MM.1S (cell line): ENCODE measurements at regions not wholly inside any gene's neighbourhood (a gene's known extent, or its start where the extent isn't known, plus 50 kb on each side); places are given as distances from the start of the nearest gene placed in this dataset.

ENCODE experiments used
- DNase-seq: peaks from one replicate; pipeline ENCODE4 v3.0.0-alpha.2; 2015
- H2AFZ ChIP-seq: fragments of 300-600 bp; sonication (generic); 2 replicates; pipeline ENCODE4 v1.6.0; 2016; ENCODE audit warnings: antibody characterized with exemption, low read length
- H3F3A ChIP-seq: fragments of 300-600 bp; sonication (generic); 2 replicates; pipeline ENCODE4 v1.6.1; 2016; ENCODE audit warnings: mild to moderate bottlenecking, antibody characterized with exemption, low read length, moderate library complexity, mixed read lengths; ENCODE audit not compliant: insufficient read depth
- H3K27ac ChIP-seq: fragments of 300-600 bp; sonication (generic); 2 replicates; pipeline ENCODE4 v1.5.1; 2016; ENCODE audit warnings: mild to moderate bottlenecking, low read length
- H3K27me3 ChIP-seq: fragments of 300-600 bp; sonication (generic); replicated peaks from 2 replicates; pipeline ENCODE4 v1.6.0; 2016; ENCODE audit warnings: low read length; ENCODE audit not compliant: insufficient read depth
- H3K36me3 ChIP-seq: fragments of 300-600 bp; sonication (generic); replicated peaks from 2 replicates; pipeline ENCODE4 v1.6.1; 2016; ENCODE audit warnings: mild to moderate bottlenecking, low read length, mixed read lengths; ENCODE audit not compliant: insufficient read depth
- H3K4me1 ChIP-seq: fragments of 300-600 bp; sonication (generic); 2 replicates; pipeline ENCODE4 v1.6.1; 2016; ENCODE audit warnings: low read length, mixed read lengths
- H3K4me2 ChIP-seq: fragments of 300-600 bp; sonication (generic); 2 replicates; pipeline ENCODE4 v1.6.0; 2016; ENCODE audit warnings: low read depth, low read length
- H3K4me3 ChIP-seq: fragments of 300-600 bp; sonication (generic); 2 replicates; pipeline ENCODE4 v1.5.1; 2016; ENCODE audit warnings: low read length, mixed read lengths
- H3K79me2 ChIP-seq: fragments of 300-600 bp; sonication (generic); 2 replicates; pipeline ENCODE4 v1.6.1; 2016; ENCODE audit warnings: mixed run types, low read length, mixed read lengths
- H3K9ac ChIP-seq: fragments of 300-600 bp; sonication (generic); 2 replicates; pipeline ENCODE4 v1.6.1; 2016; ENCODE audit warnings: low read length, mixed read lengths
- H3K9me2 ChIP-seq: fragments of 300-600 bp; sonication (generic); replicated peaks from 2 replicates; pipeline ENCODE4 v1.6.1; 2016; ENCODE audit warnings: mild to moderate bottlenecking, low read length, mixed read lengths; ENCODE audit not compliant: insufficient read depth
- H3K9me3 ChIP-seq: fragments of 300-600 bp; sonication (generic); replicated peaks from 2 replicates; pipeline ENCODE4 v1.6.1; 2016; ENCODE audit warnings: mild to moderate bottlenecking, low read length, mixed read lengths; ENCODE audit not compliant: insufficient read depth
- H4K20me1 ChIP-seq: fragments of 300-600 bp; sonication (generic); 2 replicates; pipeline ENCODE4 v1.6.1; 2016; ENCODE audit warnings: mild to moderate bottlenecking, low read length, moderate library complexity, mixed read lengths; ENCODE audit not compliant: insufficient read depth
- EZH2 ChIP-seq: fragments of 300-600 bp; sonication (generic); optimal IDR thresholded peaks from 2 replicates; pipeline ENCODE3; 2017; ENCODE audit warnings: low read depth, mild to moderate bottlenecking, antibody characterized with exemption, low read length, mixed read lengths
- EZH2phosphoT487 ChIP-seq: fragments of 300-600 bp; sonication (generic); IDR thresholded peaks from 2 replicates; pipeline ENCODE4 v1.6.1; 2018; ENCODE audit warnings: antibody characterized with exemption, low read length
- TF ChIP-seq, protein P1 (sequence below): fragments of 300-600 bp; sonication (generic); IDR thresholded peaks from 2 replicates; pipeline ENCODE4 v1.5.1; 2016; ENCODE audit warnings: antibody characterized with exemption, low read length, mixed read lengths

DNA sequence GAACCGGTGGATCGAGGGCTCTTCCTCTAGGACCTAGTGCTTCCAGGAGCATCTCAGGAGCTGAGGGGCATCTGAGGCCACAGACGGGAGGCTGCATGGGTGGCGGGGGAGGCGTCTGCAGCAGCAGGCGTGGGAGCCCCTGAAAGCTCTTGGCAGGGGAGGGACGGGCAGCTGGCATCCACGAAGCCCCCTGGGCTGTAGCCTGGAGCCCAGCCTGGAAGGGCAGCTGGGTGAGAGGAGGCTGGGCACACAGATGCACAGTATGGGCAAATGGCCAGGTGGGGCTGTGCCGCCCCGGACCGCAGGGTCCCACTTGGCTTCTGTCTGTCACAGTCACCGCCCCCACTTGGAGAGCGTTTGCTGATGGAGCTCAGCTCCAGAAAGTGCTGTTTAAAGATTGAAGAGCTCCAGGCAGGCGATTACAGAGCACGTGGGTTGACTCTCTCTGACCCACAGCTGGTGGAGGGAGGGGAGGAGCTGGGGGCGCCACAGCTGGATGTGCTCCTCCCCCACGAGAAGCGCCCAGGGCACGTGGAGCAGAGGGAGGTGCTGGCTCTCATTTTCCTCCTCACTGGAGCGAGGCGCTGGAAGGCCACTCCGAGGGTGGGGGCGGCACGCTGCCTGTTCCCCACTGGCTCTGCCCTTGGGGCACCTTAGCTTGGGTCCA is 155.0 kb upstream of the C14orf180 start:
- Histone ChIP-seq H3K36me3 (no peaks in the 10 kb centered on the region), H3K79me2 (no peaks in the 10 kb centered on the region), H3K9ac (no peak overlapping the region), H3K4me3 (no peak overlapping the region), H3K4me2 (no peak overlapping the region), H3K9me2 (no peaks in the 10 kb centered on the region), H3K9me3 (no peaks in the 10 kb centered on the region), H3F3A (no peaks in the 10 kb centered on the region), H3K27ac (no peak overlapping the region), H3K4me1 (no peaks in the 10 kb centered on the region), H3K27me3 (peaks cover 26% of the 10 kb centered on the region), H4K20me1 (no peaks in the 10 kb centered on the region), H2AFZ (no peak overlapping the region)
- TF ChIP-seq EZH2phosphoT487 (no peak), EZH2 (no peak)
- TF ChIP-seq, protein P1, sequence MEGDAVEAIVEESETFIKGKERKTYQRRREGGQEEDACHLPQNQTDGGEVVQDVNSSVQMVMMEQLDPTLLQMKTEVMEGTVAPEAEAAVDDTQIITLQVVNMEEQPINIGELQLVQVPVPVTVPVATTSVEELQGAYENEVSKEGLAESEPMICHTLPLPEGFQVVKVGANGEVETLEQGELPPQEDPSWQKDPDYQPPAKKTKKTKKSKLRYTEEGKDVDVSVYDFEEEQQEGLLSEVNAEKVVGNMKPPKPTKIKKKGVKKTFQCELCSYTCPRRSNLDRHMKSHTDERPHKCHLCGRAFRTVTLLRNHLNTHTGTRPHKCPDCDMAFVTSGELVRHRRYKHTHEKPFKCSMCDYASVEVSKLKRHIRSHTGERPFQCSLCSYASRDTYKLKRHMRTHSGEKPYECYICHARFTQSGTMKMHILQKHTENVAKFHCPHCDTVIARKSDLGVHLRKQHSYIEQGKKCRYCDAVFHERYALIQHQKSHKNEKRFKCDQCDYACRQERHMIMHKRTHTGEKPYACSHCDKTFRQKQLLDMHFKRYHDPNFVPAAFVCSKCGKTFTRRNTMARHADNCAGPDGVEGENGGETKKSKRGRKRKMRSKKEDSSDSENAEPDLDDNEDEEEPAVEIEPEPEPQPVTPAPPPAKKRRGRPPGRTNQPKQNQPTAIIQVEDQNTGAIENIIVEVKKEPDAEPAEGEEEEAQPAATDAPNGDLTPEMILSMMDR = no peak
- DNase-seq = no peak

DNA sequence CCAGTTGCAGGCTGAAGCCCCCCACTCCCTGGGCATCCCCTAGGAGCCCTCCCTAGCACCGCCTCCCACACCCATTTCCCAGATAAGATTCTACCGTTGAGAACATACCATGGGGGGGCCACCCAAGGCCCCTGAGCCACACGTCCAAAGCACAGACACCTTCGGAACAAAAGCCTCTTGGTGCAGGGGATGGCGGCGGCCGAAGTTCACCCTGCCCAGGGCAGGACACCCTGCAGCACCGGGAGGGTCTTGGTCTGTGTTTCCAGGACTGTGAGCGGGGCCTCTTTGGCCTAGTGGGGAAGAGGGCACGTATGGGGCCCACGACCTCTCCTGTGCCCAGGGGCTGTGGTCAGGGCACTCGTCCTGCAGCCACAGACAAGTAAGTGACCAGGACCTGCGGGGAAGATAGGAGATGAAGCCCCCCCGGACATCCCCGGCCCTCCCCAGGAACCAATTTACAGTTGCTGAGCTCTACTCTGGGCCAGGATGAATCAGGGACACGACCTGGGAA is 154.3 kb upstream of the C14orf180 start:
- H3K4me3 ChIP-seq = no peak overlapping the region
- no peak for TF ChIP-seq EZH2phosphoT487
- no peak for TF ChIP-seq EZH2
- TF ChIP-seq, protein P1 = no peak
- H3F3A ChIP-seq = no peaks in the 10 kb centered on the region
- H3K4me1 ChIP-seq = no peaks in the 10 kb centered on the region
- peaks cover 26% of the 10 kb centered on the region for H3K27me3 ChIP-seq
- H3K27ac ChIP-seq = no peak overlapping the region
- no peak for DNase-seq
- H3K9ac ChIP-seq = no peak overlapping the region
- H3K79me2 ChIP-seq = no peaks in the 10 kb centered on the region
- H3K9me2 ChIP-seq = no peaks in the 10 kb centered on the region
- H4K20me1 ChIP-seq = no peaks in the 10 kb centered on the region
- H3K9me3 ChIP-seq = no peaks in the 10 kb centered on the region
- no peaks in the 10 kb centered on the region for H3K36me3 ChIP-seq
- H3K4me2 ChIP-seq = no peak overlapping the region
- no peak overlapping the region for H2AFZ ChIP-seq

DNA sequence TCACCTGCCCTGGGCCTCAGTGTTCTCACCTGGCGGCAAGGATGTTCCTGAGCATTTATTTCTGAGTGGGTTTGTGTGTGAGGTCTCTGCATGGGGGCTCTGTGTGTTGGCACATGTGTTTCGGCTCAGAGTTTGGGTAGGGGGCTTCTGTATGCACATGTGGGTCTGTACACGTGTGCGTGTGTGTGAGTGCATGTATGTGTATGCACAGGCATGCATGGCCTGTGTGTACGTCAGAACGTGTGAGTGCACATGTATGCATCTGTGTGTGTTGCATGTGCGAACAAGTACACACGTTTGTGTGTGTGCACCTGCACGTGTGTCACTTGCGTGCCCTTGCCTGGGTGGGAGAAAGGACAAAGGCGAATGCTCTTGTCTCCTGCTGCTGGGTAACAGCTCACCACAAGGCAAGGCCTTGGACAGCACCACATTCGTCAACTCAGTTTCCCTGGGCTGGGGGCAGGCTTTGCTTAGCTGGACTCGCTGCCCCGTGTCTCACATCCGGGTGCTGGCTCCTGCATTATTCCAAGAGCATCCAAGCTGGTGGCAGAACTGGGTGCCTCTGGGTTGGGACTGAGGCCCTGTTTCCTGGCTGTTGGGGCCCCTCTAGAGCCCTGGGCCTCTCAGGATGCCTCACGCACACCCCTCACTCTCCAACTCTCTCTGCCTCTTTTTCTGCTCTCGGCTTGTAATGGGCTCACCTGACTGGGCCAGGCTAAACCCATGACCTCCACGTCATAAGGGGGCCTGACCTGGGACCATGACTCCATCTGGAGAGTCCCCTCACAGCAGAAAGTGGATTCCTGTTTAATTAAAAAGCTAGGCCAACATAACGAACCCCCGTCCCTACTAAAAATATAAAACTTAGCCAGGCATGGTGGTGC is 153.6 kb upstream of the C14orf180 start:
- no peaks in the 10 kb centered on the region for H3K79me2 ChIP-seq
- peaks cover 25% of the 10 kb centered on the region for H3K27me3 ChIP-seq
- no peak for DNase-seq
- no peaks in the 10 kb centered on the region for H3K36me3 ChIP-seq
- no peaks in the 10 kb centered on the region for H3K9me3 ChIP-seq
- no peaks in the 10 kb centered on the region for H3F3A ChIP-seq
- no peak overlapping the region for H2AFZ ChIP-seq
- H3K9ac ChIP-seq = no peak overlapping the region
- H3K27ac ChIP-seq = no peak overlapping the region
- no peaks in the 10 kb centered on the region for H3K9me2 ChIP-seq
- TF ChIP-seq, protein P1 = no peak
- TF ChIP-seq EZH2phosphoT487 (no peak), EZH2 (no peak)
- no peak overlapping the region for H3K4me2 ChIP-seq
- no peak overlapping the region for H3K4me3 ChIP-seq
- H4K20me1 ChIP-seq = no peaks in the 10 kb centered on the region
- no peaks in the 10 kb centered on the region for H3K4me1 ChIP-seq
